HG03469 (cell line): ENCODE measurements at regions not wholly inside any gene's neighbourhood (a gene's known extent, or its start where the extent isn't known, plus 50 kb on each side); places are given as distances from the start of the nearest gene placed in this dataset.
"Not testable (repeated sequence)": the region's sequence is repeated elsewhere in the genome, so short reads cannot be mapped to it uniquely, and the experiment has no call there.

Experiments
- ATAC-seq: cut with Tn5 transposase; IDR thresholded peaks from one replicate; pipeline ENCODE4 v1.9.1; 2021; ENCODE audit warnings: mild to moderate bottlenecking, moderate library complexity, moderate number of reproducible peaks; ENCODE audit not compliant: unreplicated experiment

DNA sequence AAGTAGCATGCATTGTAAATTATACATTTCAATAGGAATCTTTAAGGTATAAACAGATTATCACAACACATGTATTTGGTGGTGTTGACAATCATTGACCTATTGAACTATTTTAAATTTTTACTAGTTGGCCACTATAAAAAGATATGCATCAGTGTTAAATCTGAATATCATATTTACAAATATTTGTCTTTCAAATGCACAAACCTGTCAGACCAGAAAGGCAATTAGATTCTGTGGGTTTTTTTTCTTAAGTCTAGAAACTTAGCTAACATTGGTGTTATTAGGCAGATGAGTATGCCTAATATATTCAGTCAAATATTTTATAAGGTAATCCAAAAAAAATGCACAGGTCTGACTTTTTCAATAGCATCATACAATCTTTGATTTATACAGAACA is 241.4 kb upstream of the DGKB start:
- no peak for ATAC-seq

DNA sequence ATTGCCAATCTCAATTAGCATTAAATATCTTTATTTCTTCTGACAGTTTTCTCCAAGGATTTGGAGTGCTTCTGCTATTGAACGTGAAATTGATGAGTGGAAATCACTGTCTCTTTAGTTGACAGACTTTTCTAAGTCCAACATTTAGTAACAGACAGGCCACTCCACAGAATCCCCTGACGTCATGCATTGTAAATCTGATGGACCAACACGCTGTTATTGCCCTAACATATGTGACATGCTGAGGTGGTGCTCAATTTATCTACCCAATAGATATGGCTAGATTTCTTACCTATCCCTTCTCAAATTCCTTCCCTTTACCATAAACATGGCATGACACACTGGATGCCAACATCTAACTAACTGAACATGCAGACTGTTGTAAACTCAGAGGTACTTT is 240.6 kb upstream of the DGKB start:
- ATAC-seq, result no peak

DNA sequence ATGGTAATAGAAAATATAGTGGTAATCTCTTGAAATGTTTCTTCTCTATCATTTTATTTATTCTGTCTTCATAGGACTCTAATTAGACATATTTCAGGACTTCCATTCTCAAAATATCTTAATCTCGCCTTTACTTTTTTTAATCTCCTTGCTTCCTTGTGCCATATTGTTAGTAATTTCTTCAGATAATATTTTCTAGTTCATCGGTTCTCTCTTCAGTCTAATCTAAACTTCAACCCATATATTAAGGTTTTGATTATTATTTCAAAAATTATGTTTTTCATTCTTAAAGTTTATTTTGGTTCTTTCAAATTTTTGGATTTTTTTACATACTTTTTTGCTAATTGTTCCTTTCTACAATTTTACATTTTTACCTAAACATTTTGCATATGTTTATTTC is 237.9 kb upstream of the DGKB start:
- ATAC-seq, result no peak

GRCh38 chr7:15131661-15132060 is 229.1 kb upstream of the DGKB start:
- ATAC-seq, result no peak

DNA sequence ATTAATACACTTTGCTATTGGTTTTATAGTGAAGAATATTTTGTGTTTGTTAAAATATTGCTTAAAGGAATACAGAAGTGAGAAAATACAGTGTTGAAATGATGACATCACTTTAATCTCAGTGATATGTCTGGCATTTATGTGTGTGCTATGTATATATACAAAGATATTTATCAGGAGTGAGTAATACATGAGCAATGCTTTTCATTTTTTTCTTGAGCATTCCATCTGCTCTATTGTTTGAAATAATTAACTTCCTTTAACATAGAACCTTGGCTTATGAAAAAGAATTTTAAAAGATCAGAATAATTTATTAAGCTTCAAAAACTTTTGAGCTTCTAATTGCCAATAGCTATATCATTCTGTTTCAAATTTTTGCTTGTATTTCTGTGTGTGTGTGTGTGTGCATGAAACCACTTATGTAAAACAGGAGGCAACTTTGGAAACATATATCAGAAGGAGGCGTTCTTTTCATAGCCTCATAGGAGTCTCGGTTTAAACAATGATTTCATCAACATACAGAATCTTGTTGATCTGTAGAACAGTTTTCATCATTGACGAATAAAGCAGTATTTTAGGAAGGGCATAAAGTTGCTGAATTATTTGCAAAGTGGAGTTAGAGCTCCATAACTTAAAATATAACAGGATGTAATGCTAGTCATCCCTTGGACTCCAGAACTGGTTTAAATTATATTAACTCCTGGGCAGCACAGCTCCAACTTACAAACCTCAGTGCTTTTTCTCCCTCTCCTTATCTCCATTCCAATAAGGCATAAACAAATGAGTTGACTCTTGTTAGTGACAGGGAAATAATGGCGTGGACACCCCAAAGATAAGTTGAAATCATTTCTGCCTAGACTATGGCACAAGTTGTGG is 228.4 kb upstream of the DGKB start:
- ATAC-seq, result no peak

GRCh38 chr7:15128716-15129115 is 226.2 kb upstream of the DGKB start:
- ATAC-seq, result no peak

DNA sequence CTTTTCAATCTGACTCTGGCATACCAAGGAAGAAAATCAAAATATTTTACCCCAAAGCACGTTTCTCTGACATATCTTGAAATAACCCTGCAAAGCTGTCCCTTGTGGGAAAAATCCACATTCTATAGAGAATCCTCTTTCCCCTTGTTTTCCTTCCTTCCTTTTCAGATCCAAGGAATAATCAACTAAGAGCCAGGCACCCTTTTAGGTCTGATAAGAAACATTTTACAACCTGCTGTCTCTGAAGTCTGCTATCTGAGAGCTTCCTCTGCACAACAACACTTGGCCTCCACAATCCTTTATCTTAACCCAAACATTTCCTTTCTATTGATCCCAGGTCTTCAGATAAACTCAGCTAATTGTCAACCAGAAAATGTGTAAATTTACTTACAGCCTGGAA is 224.1 kb upstream of the DGKB start:
- ATAC-seq, result not testable (repeated sequence)

- ATAC-seq, result no peak
Observed at GRCh38 chr7:15123901-15124300, 221.3 kb upstream of the DGKB start.

DNA sequence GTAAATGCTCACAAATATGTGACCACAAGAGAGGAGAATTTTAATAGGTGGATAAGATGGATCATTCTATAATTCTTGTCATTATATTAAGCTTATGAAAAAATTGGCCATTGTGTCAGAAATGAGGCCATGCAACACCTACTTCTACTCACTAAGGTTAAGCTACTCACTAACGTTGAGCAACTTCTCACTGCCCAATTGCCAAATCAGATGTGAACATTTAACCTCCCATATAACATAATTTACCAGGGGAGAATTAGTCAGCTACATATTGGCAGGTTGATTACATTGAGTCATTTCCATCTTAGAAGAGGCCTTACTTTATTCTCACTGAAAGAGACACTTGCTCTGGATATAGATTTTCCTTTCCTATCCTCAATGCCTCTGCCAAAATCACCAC is 211.2 kb upstream of the DGKB start:
- no peak for ATAC-seq

DNA sequence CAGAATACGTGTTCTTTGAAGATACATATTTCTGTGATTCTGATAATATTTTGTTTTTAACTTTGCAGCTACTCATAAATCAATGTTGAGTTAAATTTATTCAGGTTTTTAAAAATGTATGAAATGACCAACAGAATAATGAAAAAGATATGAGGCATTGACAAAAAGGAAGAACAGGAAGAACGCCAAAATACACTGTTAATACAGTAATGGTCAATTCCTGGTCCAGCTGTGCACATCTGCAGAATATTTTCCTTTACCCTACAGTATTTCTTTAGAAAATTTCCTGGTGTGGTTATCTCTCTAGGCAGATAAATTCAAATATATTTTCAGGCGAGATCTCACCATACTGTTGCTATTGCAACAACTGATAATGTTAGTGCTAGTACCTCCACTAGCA is 203.2 kb upstream of the DGKB start:
- no peak for ATAC-seq

DNA sequence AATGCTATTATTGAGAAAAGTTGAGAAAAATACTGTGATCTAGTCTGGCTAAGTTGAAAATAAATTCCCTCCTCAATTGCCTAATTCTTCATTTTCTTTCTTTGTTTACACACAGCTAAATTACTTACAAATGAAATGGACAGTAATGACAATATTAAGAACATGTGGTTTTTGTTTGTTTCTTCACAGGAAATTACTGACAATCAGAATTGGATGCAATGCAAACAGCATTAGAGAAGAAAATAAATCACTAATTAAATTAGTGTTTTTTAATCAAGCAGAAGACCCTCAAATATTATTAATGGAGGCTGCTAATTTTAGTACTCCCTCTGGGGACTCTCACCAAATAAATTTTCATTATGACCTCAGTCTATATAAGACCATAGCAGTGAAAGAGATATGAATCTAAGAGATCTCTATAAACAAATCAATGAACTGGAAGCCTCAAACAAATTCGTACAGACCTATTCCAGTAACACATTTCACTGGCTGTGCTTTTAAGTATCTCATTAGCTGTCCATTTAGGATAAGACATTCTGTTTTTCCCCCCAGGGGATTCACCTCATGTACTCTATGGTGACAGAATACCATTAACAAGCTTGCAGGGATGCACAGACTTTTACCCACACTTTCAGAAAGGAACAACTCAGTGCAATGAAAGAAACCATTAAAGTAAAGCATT is 202.0 kb upstream of the DGKB start:
- ATAC-seq, result no peak

DNA sequence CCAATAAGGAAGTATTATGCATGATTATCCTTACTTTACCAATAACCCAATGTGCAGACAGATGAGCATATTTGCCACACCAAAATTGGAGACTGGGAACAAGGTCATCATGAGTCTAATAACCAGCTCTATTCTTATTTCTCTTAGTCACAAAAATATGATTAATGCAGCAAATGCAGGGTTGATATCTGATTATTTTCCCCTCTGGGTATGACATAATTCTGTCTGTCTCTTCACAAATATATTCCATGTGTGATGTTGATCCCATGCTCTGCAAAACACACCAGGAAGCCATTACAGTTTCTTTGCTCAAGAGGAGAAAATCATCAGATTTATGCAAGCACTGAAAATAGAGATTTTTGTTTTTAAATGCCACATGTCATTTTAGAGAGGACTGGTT is 196.5 kb upstream of the DGKB start:
- no peak for ATAC-seq

- no peak for ATAC-seq
Observed at GRCh38 chr7:15096853-15097252, 194.3 kb upstream of the DGKB start.

DNA sequence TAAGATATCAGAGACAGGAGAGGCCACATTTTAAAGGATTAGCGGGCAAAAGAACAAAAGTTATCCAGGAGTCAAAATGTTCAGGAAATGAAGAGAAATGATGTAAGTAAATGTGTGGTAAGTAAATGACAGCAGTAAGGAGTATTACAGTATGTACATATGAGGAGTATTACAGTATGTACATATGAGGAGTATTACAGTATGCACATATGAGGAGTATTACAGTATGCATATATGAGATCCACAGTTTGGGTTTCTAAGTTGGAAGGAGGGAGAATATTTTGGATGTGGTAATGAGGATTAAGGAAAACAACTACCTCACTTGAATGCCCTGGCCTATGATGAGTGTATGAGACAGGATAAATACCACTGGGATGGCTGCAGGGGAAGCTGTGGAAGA is 192.4 kb upstream of the DGKB start:
- ATAC-seq, result no peak

GRCh38 chr7:15087771-15088170 is 185.2 kb upstream of the DGKB start:
- ATAC-seq, result no peak

DNA sequence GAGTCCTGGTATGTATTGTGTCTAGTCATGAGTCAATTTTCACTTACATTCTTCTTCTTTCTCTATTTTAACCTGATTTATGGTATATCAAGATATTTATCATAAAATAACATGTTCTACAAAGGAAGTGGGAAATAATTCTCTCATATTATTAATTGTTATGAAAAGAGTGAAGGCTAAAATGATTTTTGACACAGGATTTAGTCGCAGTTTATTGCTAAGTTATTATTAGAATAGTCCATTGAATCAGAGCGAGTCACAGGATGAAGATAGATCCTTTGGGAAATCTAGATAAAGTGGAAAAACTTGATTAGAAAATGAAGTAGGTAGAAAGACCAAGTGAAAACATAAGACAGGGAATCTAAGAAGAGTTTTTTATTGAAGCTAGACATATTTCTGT is 184.3 kb upstream of the DGKB start:
- ATAC-seq, result no peak

DNA sequence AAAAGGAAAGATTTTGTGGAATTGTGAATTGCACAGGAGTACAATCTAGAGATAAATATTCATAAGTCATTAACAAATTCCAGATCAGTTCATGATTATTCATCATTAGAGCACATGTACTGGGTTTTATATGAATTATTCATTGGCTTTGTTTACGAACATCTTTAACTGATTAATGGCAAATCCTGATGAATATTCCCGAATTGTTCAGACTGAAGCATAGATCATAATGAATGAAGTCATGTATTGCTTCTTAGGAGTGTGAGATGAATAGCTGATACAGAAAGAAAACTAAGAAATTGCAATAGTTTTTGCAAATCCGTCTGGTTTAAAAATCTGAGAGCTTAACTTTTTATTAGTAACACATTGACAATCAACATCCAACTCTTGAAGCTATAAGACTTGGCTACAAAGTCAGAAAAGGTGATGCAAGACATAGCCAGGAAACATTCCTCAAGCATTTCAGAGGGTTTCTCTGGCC is 183.6 kb upstream of the DGKB start:
- ATAC-seq, result no peak

- ATAC-seq, result no peak
Observed at GRCh38 chr7:15085366-15085765, 182.8 kb upstream of the DGKB start.

DNA sequence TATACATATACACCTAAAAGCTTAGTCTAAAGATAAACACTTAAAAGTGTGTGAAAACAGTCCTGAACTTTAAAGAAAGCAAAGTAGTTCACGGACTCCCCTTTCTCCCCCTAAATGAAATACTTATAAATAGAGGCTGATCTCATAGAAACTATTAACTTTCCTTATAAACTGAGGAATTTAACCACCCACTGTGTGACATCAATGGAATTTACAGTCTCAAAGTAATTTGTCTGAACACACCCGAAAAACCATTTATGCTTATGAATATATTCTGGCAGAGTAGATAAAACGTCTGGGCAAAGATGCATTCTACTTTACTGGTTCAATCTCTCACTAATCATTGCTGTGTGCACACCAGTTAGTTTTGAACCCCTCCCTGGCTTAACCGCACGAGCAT is 181.8 kb upstream of the DGKB start:
- no peak for ATAC-seq

- ATAC-seq, result no peak
Observed at GRCh38 chr7:15081891-15082290, 179.3 kb upstream of the DGKB start.

DNA sequence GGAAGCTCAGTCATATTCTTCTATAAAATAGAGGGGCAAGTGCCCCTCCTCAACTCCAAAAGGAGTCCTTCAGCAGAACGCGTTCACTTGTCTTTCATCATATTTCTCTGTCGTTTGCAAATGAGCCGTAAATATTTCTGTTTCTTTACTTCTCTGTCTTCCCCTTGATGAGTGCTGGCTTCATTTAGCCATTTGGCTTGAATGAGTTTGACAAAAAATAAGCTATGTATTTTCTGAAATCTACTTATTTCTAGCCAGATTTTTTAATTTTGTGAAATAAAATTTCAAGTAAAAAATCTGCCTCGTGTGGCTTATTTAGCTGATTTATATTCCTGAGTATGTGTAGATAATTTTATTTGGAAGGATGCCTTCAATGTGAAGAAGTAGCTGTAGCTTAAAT is 170.8 kb upstream of the DGKB start:
- no peak for ATAC-seq

DNA sequence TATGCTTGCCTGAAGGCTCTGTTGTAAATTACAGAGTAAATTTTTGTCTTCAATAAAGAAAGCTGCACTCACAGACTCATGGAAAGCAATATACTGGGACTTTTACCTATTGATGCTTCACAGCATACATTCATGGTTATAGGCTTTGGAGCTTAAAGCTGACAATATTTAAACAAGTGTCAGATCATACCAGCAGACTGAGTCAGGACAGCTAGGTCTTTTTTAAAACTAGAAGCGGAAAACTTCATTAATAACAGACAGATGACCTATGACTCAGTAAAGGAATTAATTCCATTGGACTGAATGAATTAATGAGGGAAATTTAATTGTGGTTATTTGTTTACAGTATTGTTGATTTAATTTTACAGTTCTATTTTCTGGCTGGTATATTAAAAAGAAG is 165.8 kb upstream of the DGKB start:
- no peak for ATAC-seq
